ENCODE measurements at regions not wholly inside any gene's neighbourhood (a gene's known extent, or its start where the extent isn't known, plus 50 kb on each side); places are given as distances from the start of the nearest gene placed in this dataset.

DNA sequence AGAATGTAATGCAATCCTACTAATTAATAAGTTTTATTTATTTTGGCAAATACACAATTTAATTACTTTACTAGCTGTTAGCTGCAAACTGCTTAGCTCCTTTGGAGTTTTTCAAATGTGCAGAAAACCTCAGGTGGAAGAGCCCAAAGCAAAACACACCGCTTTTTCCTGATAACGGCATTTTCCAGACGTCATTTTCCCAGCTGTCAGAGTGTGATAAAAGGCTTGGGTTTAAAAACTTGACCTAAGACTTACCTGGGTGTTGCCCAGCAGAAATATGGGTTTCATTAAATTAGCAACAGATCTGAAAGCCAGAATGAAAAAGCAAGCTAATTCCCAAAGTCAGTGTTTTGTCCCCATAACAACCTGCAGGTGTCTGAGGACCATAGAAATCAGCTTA, 204.0 kb upstream of the HMCN1 start:
- no peak for TF ChIP-seq CTCF (IDR thresholded peaks at IDR 0.05; ENCODE audit: extremely low read depth in 1 of 2, insufficient read depth in 1 of 2, low read depth in 1 of 2, low read length in 2 of 2)
- TF ChIP-seq JUN (IDR thresholded peaks at IDR 0.05; ENCODE audit: borderline replicate concordance, insufficient read depth, insufficient read length, low read depth): no peak
- no peak for TF ChIP-seq MYC (IDR thresholded peaks at IDR 0.05; ENCODE audit: low read depth, low read length)
- TF ChIP-seq, protein P1, sequence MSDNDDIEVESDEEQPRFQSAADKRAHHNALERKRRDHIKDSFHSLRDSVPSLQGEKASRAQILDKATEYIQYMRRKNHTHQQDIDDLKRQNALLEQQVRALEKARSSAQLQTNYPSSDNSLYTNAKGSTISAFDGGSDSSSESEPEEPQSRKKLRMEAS (IDR thresholded peaks at IDR 0.05; ENCODE audit: insufficient read depth, insufficient read length): no peak
- no peak for TF ChIP-seq EZH2 (IDR thresholded peaks at IDR 0.05; ENCODE audit: borderline replicate concordance, low read depth, low read length, severe bottlenecking)
- no peak for TF ChIP-seq GATA2 (IDR thresholded peaks at IDR 0.05; ENCODE audit: insufficient read depth, insufficient read length, low read depth, low read length)
- no peak for TF ChIP-seq POLR2A (IDR thresholded peaks at IDR 0.05; ENCODE audit: low read depth, low read length)
- TF ChIP-seq POLR2AphosphoS5 (IDR thresholded peaks at IDR 0.05; ENCODE audit: insufficient read depth, low read depth, low read length): no peak

Data from endothelial cell of umbilical vein (primary cell).